Right kidney (tissue), 1 donor: ENCODE measurements at regions not wholly inside any gene's neighbourhood (a gene's known extent, or its start where the extent isn't known, plus 50 kb on each side); places are given as distances from the start of the nearest gene placed in this dataset.

Experiments used
- DNase-seq: peaks from one replicate; pipeline ENCODE4 v3.0.0-alpha.2; 2016

DNA sequence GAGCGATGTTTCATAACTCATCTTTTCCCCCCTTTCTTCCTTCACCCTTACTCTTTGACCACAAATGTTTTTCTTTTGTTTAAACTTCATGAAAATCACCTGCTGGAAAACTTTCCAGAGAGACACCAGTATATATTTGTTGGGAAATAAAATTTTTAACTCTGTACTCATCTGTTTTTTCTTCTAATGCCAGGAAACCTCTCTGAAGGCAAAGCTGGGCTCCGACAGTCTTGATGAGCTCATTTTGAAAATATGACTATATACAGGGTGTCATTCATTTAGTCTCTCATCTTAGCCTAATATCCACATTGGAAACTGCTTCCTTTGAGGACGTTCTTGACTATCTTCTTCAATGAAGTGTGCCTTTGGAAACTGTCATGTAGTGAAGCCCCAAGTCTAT is 339.6 kb upstream of the ROBO2 start:
- DNase-seq, result no peak

DNA sequence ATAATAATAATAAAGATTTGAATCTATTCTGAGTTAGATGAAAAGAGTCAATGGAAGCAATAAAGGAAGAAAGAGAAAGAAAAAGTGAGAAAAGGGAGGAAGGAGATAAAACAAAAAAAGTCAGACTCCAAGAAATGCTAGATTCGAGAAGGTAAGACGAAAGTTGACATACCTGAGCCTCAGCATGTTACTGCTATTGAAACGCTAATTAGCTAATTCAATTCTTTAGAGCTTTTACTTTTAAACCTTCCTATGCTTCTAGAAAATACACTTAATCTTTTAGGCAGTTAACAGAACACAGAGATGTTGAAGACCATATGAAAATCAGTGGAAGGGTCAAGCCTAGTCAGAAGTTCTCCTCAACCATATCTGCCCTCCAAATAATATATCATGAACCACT is 337.2 kb upstream of the ROBO2 start:
- no peak for DNase-seq

DNA sequence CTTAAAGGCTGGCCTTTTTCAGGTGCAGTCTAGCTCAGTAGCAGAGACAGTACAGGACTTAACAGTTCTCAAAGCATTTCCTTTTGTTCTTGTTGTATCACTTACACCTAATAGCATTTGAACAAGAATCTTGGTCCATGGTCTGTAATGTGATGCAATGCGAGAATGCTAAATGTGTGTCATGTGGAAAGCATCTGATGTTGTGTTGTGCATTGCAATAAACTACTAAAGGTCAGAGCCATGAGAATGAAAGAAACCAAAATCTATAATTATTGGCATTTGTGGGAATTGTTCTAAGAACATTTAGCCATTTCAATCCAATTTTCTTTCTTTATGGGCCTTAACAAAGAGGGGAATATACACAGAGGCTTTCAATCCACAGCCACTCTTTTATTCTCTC is 324.5 kb upstream of the ROBO2 start:
- DNase-seq, result no peak

DNA sequence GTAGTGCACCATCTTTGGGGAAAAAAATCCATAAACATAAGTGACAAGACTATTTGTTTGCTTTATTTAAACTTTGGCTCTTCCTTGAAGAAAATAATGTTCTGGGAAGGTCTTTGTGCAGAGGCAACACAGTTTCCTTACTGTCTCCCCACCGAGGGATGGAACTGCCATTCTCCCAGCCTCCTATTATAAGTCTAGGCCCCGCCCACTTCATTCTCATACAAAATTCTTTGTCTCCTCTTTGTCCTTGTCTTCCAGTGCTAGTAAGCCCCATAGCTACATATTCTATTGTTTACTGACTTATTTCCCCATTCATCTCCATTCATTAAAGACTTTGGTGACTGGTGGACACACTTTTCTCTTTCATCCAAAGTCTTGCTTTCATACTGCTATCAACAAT is 316.5 kb upstream of the ROBO2 start:
- DNase-seq, result no peak

DNA sequence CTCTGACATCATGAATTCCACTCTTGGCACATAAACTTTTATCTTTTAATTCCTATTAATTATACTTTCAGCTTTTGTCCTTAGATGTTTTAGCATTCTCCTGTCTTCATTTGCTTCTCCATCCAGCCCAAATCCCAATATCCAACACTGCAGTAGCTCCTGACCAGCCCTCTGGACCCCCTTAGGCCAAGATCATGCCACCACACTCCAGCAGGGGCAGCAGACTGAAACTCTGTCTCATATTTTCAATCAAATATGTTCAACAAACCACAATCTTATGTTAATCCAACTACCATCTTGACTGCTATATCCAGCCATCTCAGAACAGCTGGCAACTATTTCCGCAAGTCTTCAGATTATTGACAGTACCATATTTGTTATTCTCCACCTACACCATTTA is 315.8 kb upstream of the ROBO2 start:
- DNase-seq, result no peak

GRCh38 chr3:76724706-76725105 is 315.2 kb upstream of the ROBO2 start:
- no peak for DNase-seq

DNA sequence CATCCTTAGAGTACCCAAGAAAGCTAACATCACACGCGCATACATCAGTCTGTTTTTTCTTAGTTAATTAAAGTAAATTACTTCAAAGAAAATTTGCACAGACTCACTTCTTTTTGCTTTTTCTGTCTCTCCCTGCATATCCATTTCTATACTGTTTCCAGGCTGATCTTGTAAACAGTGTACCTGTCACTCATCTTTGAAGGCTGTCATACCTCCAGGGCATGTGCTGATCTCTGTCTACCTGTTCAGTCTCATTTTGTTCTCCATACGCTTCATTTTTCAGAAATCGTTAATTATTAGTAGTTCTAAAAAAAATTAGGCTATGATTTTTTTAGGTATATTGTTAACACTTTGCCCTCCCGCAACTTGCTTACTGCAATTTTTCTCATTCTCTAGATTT is 313.9 kb upstream of the ROBO2 start:
- DNase-seq, result no peak

DNA sequence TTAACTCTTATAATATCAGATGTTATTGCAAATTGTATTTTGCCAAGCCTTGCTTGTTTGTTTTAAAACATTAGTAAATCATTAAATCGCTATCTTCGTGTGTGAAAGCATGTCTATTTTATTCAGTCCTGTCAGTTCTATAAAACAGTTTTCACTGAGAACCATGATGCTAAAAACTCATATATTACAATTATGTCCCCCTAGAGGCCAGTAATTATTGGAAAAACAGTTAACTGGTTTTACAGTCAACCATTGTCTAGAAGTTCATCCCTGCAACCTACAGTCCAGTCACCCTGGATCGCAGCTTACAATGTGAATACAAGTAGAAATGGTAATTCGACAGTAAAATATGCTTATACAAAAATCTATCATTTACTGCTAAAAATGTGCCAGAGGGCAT is 311.5 kb upstream of the ROBO2 start:
- no peak for DNase-seq

- no peak for DNase-seq
Observed at GRCh38 chr3:76731471-76731870, 308.4 kb upstream of the ROBO2 start.

- DNase-seq, result no peak
Observed at GRCh38 chr3:76733073-76733759, 306.7 kb upstream of the ROBO2 start.

- no peak for DNase-seq
Observed at GRCh38 chr3:76735152-76735551, 304.7 kb upstream of the ROBO2 start.

GRCh38 chr3:76753599-76753998 is 286.3 kb upstream of the ROBO2 start:
- DNase-seq, result no peak

DNA sequence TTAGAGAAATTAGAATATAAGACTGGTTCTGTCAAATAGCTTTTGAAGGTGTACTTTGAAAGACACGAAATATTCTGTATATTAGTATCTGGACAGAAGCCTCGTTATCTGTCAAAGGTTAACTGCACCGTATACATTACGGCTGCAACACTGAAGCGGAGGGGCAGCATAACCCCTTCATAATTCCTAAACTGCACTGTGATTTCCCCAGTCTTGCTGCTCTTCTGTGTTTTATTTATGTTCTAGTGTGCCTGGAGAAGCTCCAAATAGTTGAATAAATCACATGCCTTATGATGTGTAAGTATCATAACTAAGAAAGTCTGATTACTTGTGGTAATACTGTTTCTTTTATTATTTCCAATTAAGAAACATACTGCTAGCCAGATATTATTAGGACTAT is 285.7 kb upstream of the ROBO2 start:
- no peak for DNase-seq

DNA sequence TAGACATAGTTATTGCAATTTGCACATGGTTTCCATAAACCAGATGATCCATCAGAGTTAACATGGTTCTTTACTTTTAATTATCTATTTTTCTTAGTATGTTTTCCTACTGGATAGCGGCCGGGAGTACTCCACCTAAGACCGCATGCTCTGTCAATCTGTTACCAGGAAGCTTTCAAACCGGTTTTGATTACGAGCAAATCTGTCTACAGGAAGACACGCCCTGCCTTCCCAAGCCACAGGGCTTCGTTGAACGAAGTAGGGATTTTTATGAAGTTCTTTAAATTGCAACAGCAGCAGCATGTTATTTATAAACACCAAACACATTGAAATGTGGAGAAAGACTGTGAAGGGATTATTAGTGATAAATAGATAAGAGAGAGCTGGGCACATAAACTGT is 283.3 kb upstream of the ROBO2 start:
- no peak for DNase-seq

DNA sequence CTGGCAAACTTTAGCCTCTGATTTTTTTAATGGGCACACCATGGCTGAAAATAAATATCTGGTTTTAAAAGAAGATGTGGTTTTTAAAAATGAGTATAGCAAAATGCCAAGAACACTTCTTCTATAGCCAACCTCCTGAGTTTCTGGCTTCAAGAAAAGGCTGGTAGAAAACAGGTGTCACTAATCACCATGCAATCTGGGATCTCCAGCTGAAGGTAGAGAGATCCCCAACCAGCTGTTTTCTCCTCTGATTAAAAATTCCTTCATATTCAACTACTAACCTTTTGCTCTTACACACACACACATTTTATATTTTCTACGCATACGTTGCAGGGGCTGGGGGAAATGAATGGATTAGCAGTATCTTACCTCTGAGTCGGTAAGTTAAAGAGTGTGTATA is 279.6 kb upstream of the ROBO2 start:
- DNase-seq, result no peak

- no peak for DNase-seq
Observed at GRCh38 chr3:76765511-76765910, 274.4 kb upstream of the ROBO2 start.

DNA sequence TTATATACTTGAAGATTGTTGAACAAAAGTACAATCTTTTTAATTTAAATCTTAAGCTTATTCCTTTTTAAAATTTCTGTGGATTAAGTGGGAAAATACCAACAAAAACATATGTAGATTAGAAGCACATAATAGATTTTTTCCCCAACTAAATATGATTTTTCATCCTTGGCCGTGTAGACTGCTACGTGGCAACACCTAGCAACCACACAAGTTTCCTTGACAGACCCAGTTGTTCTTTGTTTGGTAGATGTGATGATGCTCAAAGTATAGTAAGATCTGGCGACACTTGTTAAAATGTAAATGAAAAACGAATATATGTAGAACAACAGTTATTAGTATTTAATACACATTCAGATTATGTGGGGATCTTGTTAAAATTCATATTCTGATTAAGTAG is 271.0 kb upstream of the ROBO2 start:
- DNase-seq, result no peak

GRCh38 chr3:76776927-76777326 is 263.0 kb upstream of the ROBO2 start:
- no peak for DNase-seq

DNA sequence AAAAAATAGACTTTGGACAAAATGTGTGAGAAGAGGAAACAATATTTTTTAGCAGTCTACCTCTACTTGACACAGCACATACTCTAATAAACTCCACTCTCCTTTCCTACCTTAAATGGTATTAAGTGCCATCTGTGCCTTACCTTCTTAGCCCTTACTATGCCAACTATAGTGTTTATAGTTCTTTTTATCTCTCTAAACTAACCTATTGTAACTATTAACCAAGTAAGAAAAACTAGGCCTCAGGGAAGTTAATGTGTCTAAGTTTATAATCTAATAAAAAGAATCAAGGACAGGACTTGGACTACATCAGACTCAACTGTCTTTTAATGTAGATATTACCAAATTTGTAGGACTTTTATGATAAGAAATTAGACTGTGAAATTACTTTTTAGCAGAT is 251.7 kb upstream of the ROBO2 start:
- DNase-seq, result no peak

- DNase-seq, result no peak
Observed at GRCh38 chr3:76789237-76789636, 250.7 kb upstream of the ROBO2 start.

DNA sequence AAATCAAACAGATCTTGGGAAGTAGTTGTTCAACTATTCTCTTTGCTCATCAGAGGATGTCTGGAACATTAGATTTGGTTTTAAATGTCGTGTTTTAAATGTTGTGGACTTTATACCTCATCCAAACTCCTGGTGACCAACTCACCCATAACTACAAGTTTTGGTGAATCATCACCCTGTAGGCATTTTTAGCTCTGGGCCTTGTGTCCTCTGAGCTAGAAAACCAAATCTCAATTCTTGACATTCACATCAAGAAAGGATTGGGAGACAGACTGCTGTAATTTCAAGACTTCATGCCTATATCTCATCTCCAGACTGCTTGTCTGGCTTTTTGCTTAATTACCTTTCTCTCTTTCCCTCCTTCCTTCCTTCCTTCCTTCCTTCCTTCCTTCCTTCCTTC is 228.5 kb upstream of the ROBO2 start:
- no peak for DNase-seq

DNA sequence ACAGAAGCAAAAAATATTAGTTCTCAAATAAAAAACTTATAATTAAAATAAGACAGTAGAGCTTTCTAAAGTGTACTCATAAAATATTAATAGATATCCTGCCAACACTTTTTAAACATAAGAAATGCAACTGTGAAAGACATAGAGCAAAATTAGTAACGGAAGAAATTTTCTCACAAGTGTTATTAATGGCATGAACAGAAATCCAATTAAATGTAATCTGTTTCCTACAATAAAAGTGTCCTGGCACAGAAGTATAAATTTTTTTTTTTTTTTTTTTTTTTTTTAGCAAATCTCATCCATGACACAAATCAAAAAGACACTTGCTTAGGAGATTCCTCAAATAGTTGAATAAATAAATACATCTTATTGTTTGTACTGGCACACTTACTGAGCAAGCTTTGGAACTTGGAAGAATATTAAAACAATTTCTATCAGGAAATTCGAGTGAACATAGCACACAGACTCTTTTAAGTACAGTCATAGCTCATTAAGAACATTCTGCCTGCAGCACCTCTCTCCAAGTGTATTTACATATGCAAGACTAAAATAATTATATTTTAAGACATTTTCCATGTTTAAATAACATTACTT is 227.2 kb upstream of the ROBO2 start:
- DNase-seq, result no peak

DNA sequence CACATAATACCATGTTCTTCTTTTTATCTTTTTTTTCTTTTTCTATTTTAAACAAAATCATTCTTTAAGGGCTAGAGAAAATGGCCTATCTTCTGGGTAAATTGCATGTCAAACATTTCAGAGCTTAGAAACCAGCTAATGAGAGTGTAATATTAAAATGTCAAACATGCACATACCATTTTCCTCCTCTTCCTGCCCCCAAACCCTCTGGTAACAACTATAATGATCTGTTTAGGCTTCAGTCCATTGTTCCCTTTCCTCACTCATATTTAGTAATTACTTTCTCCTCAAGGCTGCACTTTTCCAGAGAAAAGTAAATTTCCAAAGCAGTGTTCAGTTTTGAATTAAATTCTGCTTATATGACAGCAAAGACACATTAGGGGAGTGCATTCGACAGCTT is 224.3 kb upstream of the ROBO2 start:
- no peak for DNase-seq

- no peak for DNase-seq
Observed at GRCh38 chr3:76820481-76820880, 219.4 kb upstream of the ROBO2 start.
